AG09319 (cell line): ENCODE measurements at regions not wholly inside any gene's neighbourhood (a gene's known extent, or its start where the extent isn't known, plus 50 kb on each side); places are given as distances from the start of the nearest gene placed in this dataset.

Experiments used
- DNase-seq: peaks from one replicate; pipeline ENCODE4 v3.0.0-alpha.2; 2010; ENCODE audit warnings: low read depth; ENCODE audit errors: extremely low read depth
- CTCF ChIP-seq: IDR thresholded peaks from 2 replicates; pipeline ENCODE4 v1.5.1; 2011; ENCODE audit warnings: low read depth, mild to moderate bottlenecking, inconsistent platforms, low read length, moderate library complexity

DNA sequence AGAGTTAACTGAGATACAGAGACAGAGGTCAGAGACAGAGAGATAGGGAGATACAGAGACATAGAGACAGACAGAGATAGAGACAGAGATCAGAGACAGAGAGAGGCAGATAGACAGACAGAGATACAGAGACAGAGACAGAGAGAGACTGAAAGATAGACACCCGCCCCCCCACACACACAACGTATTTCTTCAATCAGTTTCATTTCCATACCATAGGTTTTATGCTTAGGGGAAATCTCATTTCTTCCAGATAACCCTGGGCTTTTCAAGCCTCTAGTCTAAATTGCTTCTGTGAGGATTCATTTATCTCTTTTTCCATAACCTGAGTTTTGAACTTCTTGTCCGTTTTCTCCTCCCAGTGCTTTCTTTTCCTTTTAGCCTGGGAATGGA, 94.6 kb downstream of the CD8B2 start:
- no peak for TF ChIP-seq CTCF
- no peak for DNase-seq

DNA sequence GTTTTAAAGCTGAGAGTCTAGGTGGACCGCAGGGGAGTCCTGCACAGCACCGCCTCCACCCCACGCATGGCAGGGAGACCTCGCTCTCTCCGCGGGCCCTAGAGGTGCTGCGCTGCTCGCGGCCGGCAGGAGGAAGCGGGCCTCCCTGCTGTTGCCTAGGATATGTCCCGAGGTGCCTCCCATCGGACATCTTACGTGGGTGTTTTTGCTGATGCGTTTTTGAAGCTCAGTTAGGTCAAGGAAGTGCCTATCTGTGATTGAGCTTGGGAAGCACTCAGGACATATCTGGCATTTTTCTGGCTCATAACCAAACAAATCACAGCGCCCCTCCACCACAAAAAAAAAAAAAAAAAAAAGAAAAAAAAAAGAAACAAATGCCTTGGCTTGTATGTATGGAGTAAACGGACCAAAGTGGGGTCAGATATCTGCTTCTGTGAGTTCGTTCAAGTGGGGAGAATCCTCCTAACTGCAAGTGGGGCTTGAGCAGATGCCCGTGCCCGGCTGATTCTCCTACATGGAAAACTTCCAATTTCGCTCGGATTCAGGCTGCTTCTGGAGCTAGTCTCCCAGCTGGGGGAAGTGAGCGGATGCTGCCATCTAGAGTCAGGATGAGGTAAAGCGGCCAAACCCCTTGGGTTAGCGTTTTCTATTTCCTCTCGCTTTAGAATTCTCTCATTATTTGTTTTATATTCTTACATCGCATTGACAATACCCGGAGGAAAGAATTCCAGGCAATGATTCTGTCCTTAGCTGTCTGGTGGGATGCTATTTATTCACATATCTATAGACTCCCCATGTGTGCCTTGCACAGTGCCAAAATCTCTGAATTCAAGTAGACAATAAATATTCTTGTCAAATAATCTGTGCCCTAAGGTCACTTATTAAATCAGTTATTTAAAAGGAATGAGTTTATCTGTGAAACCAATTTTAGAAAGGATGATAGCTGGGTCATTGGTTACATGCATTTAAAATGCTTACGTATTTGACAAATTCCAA, 95.3 kb downstream of the CD8B2 start:
- peak; percentile 44 for DNase-seq
- peak; percentile 93 for TF ChIP-seq CTCF

DNA sequence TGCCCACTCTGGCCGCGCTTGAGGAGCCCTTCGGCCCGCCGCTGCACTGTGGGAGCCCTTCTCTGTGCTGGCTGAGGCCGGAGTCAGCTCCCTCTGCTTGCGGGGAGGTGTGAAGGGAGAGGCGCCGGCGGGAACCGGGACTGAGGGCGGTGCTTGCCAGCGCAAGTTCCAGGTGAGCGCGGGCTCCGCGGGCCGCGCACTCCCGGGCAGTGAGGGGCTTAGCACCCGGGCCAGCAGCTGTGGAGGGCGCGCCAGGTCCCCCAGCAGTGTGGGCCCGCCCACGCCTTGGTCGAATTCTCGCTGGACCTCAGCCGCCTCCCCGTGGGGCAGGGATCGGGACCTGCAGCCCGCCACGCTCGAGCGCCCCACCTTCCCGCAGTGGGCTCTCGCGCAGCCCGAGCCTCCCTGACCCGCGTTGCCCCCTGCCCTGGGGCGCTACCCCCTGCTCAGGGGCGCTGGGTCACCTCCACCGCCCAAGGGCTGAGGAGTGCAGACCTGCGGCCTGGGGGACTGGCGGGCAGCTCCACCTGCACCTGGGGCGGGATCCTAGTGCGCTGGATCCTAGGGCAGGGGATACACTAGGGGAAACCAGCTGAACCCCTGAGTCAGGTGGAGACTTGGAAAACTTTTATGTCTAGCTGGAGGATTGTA, 97.3 kb downstream of the CD8B2 start:
- no peak for DNase-seq
- TF ChIP-seq CTCF: no peak

- peak; percentile 13 for TF ChIP-seq CTCF
- no peak for DNase-seq
These were observed 109.7 kb downstream of the CD8B2 start for GRCh38 chr2:106596844-106597243.

GRCh38 chr2:106599540-106599939, 112.4 kb downstream of the CD8B2 start:
- no peak for DNase-seq
- TF ChIP-seq CTCF: no peak

DNA sequence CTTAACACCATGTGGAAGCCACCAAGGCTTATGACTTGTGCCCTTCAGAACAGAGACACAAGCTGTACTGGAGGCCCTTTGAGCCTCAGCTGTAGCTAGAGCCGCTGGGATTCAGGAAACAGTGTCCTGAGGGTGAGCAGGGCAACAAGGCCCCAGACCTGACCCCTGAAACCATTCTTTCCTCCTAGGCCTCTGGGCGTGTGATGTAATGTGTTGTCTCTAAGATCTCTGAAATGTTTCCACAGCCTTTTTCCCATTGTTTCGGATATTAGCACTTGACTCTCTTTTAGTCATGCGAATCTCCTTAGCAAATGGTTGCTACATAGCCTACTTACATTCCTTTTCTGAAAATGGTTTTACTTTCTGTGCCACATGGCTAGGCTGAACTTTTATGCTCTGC, 114.9 kb downstream of the CD8B2 start:
- DNase-seq: no peak
- TF ChIP-seq CTCF: no peak

DNA sequence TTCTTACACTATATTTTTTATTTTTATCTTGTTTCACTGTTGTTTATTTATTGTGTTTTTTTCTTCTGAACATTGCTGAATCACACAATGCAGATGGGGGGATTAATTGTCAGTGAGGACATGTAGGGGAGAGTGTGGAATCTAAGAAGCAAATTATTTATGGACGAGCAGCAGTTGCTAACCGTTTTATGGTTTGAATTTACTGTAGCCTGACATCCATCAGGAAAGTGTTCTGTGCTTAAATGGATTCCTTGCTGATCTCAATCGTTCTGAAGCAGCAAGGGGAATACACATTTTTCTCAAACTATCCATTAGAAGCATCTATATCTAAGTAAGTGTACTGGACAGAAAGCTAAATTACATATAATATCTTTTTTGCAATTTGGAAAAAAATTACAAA, 119.5 kb downstream of the CD8B2 start:
- no peak for DNase-seq
- TF ChIP-seq CTCF: no peak
